NCI-H446 (cell line): ENCODE measurements at regions not wholly inside any gene's neighbourhood (a gene's known extent, or its start where the extent isn't known, plus 50 kb on each side); places are given as distances from the start of the nearest gene placed in this dataset.
A peak's percentile ranks its signal among the peaks of the same experiment; 100 is the strongest.
"Not testable (repeated sequence)": the region's sequence is repeated elsewhere in the genome, so short reads cannot be mapped to it uniquely, and the experiment has no call there.

ENCODE experiments used
- DNase-seq, 2 experiments: peaks; one replicate each; lab custom pipeline; 2025; lab: John Stamatoyannopoulos, UW

DNA sequence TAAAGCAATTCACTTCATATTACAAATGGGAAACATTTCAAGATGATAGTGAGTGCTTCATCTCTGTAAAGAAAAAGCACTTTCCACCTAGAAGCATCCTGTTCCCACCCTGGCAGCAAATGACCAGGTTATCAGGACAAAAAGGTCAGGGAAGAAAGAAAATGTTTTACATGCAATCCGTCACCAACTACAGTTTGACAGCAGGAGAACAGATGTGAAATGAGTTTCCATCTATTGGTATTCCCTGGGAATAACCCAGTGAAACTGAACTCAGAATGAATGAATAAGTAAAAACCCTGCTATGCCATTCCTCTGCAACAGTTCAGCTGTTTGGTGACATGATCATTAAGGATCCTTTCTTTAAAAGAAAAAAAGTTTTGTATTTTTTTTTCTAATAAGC lies 67.6 kb downstream of the HTR1A start:
- no peak for DNase-seq

DNA sequence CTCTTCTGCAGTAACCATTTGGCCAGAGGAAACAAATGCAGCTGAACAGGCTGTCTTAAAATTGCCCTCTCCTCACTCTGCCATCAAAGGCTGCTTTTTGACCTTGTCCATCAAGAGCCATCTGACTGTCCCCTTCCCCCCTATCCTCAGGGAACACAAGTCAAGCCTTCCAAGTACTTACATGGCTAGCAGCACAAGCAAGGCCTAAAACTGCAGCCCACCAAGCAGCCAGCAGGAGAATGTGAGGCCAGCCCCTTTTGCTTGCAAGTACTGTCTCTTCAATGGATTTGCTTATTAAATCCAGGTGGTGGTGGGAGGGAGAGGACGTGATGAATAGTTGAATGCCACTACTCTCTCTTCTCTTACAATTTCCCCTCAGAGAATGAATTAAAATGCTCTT lies 83.5 kb downstream of the HTR1A start:
- DNase-seq = no peak

DNA sequence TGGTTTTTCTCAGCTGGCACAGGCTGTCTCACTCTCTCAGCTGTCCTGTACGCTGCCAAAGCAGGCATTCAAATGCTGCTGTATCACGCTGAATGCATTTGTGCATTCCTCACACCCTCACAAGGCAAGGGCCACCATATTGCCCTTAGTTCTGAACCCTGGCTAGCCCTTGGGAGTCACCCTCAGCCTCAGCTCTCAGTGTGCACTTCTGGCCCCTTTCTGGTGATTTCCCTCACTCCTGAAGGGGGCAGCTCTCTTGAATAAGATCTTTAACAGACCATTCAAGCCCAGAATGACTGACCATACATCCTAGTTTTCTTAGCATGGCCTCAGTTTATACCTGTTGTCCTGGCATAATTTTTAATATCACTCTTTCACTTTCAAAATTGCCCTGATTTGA lies 84.3 kb downstream of the HTR1A start:
- no peak for DNase-seq

- peak in 1 of 2 experiments; percentile 11 for DNase-seq
These were observed 101.9 kb downstream of the HTR1A start for GRCh38 chr5:63860379-63860778.

- DNase-seq = no peak
These were observed 108.2 kb downstream of the HTR1A start for GRCh38 chr5:63854076-63854475.

DNA sequence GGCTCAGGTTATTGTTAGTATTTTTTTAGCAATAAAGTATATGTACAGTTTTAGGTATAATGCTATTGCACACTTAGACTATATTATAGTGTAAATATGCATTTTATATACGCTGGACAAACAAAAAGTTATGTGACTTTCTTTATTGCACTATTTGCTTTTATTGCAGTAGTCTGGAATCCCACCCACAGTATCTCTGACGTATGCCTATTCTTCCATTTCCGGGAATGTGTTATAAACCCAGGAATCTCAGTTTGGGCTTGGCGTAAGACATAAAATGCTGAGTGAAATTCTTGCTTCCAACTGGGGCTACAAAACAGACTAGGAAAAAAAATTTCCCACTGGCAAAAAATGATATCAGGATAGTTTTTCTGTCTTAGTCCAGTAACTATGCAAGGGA lies 119.1 kb downstream of the HTR1A start:
- no peak for DNase-seq

DNA sequence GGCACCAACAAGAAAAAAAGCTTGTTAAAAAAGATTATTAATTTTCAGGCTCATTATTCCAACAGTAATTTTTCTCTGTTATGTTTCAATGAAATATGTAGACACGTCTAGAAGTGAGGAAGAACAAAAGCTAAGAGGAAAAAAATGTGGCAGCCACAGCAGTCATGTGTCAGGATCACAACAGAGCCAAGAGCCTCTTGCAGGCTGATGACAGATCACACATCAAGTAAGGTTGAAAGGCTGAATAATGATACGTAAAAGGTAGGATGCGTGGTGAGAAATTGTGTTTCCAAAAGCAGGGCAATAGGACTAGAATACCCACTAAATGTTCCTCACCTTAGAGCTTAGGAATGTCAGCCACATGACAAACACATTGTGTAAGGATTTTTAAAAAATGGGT lies 124.8 kb downstream of the HTR1A start:
- DNase-seq = no peak

DNA sequence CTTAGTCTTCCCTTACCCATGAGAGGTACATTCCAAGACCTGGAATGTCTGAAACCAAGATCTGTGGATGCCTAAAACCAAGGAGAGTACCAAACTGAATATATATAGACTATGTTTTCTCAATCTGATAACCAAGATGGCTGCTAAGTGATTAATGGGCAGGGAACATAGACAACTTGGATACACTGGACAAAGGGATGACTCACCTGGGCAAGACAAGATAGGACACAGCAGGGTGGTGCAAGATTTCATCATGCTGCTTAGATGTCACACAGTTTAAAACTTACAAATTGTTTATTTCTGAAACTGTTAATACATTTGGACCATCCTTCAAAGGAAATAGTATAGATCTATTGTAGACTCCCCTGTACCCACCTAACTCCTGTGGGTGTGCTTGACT lies 130.9 kb downstream of the HTR1A start:
- DNase-seq = no peak

GRCh38 chr5:63825984-63826383 lies 136.3 kb downstream of the HTR1A start:
- DNase-seq = no peak

- no peak for DNase-seq
These were observed 138.7 kb downstream of the HTR1A start for GRCh38 chr5:63823583-63823982.

GRCh38 chr5:63822614-63823013 lies 139.6 kb downstream of the HTR1A start:
- DNase-seq = peak in 1 of 2 experiments; percentile 7

GRCh38 chr5:63820577-63820976 lies 141.7 kb downstream of the HTR1A start:
- peak in 1 of 2 experiments; percentile 21 for DNase-seq

DNA sequence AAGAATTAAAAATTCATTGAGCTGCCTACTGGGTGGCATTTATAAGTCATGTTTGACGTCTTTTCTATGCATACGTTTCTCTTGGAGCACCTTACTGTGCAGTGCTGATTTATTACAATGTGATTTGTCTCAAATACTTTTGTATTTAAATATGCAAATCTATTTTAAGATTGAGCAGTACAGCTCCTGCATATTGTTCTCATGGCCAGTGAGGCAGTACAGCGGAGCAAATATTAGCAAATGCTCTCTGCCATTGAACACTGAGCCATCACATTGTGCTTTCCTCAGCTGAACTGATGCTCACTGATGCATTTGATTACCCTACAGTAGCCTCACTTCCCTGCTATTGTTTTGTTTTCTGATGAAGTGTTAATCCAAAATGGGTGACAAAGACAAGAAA lies 149.6 kb downstream of the HTR1A start:
- DNase-seq = no peak

DNA sequence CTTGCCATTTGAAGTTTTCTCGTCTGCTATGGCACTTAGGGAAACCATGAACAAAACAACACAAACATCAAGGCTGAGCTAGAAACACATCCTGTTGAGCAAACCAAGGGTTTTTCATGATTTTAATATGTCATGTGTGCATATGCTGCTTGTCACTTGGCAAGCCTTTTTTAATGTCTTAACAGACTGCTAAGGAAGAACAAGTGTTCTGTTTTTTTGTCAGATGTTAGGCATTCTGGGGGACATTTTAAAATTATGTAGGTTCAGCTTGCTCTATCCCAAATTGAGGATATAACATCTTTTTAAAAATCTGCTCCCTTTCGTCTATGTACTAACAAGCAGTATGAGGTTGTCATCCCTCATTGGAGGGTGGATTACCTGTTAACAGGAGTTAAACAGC lies 150.3 kb downstream of the HTR1A start:
- no peak for DNase-seq

DNA sequence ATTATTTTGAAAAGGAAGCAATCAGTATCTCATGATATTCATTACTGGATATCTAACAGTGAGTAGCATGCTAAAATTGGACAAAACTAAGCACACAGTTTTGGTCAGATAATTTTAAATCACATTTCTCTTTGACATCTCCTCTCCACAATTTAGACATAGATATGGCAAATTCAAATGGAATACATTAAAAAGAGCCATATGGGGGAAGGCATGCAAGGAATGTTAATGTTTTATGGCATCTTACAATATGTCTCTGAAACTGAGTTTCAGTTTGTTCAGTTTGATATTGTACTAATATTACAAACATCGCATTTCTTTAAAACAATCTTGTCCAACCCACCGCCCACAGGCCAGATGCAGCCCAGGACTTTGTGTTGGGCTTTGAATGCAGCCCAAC lies 151.0 kb downstream of the HTR1A start:
- no peak for DNase-seq

DNA sequence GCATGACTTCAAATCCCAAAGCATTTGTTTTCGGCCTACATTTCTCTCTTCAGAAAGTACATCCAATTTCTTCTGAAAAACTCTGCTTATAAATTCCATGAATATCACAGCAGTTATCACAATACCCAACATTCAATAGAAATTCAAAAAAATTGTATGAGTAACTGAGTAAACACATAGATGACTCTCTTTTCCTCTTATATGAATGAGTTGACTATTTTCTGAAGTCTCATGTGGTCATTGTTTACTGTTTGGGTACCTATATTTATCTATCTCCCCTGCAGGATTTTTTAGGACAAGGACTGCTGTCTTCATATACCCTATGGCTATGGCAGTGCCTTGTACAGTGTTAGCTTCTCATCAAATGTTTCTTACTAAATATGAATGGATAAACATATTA lies 157.1 kb downstream of the HTR1A start:
- DNase-seq = no peak

GRCh38 chr5:63803165-63803564 lies 159.1 kb downstream of the HTR1A start:
- no peak for DNase-seq

DNA sequence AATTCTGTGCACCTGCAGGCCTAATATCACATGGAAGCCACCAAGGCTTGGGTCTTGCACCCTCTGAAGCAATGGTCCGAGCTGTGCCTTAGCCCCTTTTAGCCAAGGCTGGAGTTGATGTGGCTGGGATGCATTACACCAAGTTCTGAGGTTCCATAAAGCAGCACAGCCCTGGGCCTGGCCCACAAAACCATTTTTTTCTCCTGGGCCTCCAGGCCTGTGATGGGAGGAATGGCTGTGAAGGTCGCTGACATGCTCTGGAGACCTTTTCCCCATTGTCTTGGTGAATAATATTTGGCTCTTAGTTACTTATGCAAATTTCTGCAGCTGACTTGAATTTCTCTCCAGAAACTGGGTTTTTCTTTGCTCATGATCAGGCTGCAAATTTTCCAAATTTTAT lies 167.3 kb downstream of the HTR1A start:
- no peak for DNase-seq

DNA sequence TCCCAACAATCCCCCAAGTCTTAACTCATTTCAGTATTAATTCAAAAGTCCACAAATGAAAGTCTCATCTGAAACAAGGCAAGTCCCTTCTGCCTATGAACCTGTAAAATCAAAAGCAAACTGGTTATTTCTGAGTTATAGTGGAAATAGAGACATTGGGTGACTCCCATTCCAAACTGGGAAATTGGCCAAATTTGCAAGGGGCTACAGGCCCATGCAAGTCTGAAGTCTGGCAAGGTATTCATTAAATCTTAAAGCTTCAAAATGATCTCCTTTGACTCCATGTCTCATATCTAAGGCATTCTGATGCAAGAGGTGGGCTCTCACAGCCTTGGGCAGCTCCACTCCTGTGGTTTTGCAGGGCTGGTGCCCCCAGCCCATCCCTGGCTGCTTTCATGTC lies 167.9 kb downstream of the HTR1A start:
- peak in 1 of 2 experiments; percentile 22 for DNase-seq

DNA sequence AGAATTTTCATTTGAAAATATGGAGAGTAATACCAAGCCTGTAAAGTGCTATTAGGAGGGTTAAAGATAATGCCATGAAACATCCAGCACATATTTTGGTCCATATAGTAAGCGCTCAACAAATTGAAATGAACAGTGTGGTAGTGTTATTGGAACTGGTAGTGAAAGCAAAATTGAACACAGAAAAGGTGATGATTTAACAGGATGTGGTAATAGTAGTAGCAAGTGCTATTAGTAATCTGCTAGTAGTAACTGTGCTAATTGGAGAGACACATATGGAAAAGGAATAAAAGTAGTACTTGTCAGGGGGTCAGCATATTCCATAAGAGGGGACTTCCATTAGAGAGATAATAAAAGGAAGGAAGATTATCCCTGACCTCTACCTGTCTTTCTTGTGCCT lies 187.3 kb downstream of the HTR1A start:
- DNase-seq = no peak

DNA sequence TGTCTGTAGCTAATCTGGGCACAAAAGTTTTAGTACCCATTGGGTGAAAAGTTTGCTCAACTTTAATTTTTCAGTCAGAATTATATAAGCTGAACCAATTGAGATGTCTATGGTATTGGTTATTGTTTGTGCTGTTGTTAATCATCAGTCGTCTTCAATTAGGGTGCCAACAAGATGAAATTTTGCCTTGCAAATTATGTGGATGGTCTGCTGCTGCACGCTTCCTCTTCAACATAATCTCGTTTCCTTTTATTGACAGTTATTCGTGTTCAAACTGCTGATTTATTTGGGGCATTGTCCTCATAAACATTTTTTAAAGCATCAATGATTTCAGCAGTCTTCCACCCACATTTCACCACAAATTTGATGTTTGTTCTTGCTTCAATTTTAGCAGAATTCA lies 194.0 kb downstream of the HTR1A start:
- DNase-seq = no peak

DNA sequence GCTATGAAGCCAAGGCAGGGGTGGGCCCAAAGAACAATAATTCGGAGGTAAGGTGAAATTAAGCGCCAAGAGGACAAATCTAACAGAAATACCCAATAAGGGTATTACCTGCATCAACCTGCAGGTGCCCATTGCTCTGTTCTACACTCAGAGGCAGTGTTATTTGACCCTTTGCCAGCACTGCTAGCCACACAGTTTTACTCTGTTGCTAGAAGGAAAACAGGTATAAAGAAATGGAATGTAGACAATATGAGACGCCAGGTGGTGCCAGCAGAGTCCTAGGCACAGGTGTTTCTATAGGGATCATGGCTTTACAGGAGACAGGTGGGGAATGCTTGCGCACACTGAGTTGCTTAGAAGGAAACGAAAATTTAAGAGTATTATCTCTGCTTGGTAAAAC lies 201.3 kb downstream of the HTR1A start:
- no peak for DNase-seq

GRCh38 chr5:63743096-63743798 lies 219.0 kb downstream of the HTR1A start:
- no peak for DNase-seq

GRCh38 chr5:63732880-63733279 lies 229.4 kb downstream of the HTR1A start:
- not testable (repeated sequence) for DNase-seq

DNA sequence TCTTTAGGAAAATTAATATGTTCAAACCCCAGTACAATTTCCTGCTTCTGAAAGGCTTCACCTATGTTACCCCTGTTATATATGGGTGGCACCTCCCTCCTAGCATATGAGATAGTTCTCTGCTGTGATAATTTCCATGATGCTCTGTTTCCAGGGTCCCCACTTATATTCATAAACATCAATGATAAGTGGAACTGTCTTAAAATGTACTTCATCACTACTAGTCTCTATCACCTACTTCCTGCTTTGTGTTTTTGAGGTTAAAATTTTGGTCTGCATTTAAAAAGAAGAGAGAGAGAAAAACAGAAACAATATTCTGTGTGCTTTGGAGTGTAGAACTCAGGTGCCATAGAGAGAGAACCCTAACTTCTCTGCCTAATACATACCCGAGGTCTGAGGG lies 234.7 kb downstream of the HTR1A start:
- no peak for DNase-seq
